ENCODE measurements at regions not wholly inside any gene's neighbourhood (a gene's known extent, or its start where the extent isn't known, plus 50 kb on each side); places are given as distances from the start of the nearest gene placed in this dataset.

DNA sequence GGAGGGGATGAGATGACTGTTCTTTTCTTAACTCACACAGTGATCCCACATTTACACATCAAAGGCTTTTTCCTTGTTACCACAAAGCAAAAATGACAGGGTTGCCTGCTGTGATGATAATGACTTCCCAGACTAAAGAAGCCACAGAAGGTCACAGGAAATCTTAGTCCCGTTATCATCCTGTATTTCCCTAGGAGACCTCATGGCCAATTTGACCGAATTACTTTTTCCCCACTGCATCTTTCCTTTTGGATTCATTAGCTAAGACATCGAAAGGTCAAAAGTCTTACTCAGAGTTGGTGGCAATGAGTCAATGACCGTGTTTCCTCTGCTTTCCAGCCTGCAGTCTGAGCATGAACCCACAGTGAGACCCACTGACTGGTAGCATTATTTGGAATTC is 130.1 kb upstream of the INHBA start:
- no peak for DNase-seq (ENCODE audit: low spot score)

GRCh38 chr7:41830271-41830670 is 127.4 kb upstream of the INHBA start:
- no peak for DNase-seq (ENCODE audit: low spot score)

DNA sequence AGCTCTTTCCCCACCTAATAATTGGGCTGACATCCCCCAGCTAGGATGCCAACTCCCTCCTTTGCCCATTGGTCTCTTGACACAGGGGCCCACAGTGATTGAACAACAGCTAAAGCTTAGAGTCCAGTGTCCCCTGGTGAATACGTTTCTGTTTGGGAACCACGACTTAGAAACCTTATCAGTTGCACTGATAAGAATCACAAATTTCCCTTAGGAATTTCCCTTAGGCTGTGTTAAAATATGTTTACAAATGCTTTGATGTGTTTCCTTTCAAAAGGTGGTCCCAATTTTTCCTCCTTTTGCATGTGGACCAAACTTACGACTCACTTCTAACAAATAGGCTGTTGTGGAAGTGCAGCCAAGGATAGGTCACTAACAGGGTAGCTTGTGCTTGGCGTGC is 126.0 kb upstream of the INHBA start:
- DNase-seq (ENCODE audit: low spot score): no peak

DNA sequence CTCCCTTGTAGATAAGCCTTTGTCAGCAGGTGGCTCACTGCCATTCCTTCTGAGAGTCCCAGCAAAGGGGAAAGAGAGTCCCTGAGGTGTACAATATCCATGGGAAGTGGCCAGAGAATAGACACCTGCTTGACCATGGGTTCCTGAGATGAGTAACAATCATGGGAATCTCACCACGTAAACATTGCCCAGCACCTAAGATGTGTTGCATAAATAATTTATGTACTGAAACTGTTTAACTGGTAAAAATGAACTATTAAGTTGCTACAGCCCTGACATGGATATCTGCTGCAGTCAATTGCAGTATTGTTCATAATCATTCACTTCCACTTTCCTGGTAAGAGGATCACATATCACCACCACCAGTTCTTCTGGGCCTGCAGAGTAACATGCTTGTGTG is 123.8 kb upstream of the INHBA start:
- DNase-seq (ENCODE audit: low spot score): no peak

DNA sequence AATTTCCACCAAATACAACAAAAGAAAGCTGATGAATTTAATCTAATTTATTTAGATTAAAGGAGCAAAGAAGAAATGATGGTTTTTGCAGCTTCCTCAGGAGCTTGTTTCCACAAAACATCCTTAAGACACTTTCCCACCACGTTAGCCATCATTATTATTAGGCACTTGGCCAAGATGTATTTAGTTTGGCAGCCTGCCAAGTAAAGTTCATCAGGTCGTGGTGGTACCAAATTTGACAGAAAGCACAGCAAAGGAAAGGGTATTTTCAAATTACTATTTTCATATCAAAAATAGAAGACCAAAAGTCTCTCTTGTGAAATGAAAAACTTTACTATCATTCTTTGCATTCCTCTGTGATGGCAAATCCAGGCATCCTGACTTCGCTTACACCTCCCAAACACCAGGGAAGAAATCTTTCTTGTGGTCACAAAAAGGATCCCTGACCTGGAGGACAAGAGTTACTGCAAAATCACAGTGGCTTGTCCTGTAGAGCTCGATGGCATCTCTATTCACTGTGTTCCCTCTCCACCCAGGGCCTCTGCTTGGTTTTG is 123.1 kb upstream of the INHBA start:
- DNase-seq (ENCODE audit: low spot score): no peak

DNA sequence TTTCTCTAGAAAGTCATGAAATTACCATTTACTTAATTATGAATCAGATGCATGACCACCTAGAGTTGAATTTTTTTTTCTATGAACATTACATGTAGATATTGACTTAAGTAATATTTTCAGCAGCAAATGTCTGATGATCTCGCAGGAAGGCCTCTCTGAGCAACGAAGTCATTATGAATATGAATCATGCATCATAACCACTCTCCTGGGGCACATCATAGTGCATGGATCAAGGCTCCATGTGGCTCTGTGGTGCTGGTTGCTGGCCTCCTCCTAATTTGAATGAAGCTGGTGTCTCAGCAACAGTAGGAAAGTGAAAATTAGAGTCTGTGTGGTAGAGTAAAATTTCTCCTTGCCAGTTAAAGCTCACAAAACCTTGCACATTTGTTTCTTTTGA is 121.4 kb upstream of the INHBA start:
- DNase-seq (ENCODE audit: low spot score): no peak

DNA sequence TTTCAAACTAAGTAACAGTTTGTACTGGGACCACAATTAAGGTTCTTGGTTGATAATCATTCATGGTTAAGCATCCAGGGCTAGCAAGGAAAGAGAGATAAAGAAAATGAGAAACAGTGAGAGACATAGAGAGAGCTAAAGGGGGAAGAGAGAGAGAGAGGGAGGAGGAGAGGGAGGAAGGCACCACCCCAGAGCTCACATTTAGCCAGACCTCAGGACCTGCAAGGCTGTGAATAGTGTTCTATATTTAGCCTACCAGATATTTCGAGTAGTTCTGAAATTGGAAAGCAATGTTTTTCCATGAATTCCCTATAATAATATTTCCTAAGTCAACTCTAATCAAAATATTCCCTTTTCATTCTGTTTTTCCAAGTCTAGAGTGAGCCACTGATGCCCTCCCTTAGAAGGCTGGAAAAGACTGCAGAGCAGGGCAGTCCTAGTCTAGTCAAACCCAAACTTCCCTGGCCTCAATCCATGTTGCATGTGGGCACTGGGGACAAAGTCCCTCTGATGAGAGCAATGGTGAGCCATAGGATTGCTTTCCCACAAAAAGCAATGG is 119.4 kb upstream of the INHBA start:
- no peak for DNase-seq (ENCODE audit: low spot score)

DNA sequence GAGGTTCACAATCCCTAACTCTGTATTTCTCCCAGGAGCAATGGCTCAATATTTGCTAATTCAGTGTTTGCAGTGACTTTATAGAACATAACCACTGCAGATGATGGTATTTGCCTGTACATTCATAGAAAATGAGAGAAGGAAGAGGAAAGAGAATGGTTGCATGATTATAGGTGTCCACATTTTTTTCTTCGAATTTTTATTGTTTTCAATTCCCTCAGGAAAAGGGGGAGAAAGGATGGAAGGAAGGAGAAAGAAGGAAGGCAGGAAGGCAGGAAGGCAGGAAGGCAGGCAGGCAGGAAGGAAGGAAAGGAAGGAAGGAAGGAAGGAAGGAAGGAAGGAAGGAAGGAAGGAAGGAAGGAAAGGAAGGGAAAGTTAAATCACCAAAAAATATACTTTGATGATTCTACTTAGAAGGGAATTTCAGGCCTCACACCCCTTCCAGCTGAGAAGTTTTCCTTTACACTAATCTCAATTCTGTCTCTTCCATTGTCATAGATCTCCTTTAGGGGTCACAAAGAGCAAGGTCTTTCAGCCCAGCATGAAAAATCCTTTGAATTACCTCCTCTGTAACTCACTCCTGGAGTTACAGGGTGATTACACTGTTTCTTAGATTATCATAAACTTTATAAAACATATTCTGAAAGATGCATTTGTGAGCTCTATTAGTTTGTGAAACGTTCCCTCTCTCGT is 118.8 kb upstream of the INHBA start:
- DNase-seq (ENCODE audit: low spot score): no peak

GRCh38 chr7:41820111-41820671 is 117.3 kb upstream of the INHBA start:
- no peak for DNase-seq (ENCODE audit: low spot score)

GRCh38 chr7:41819645-41820044 is 116.8 kb upstream of the INHBA start:
- no peak for DNase-seq (ENCODE audit: low spot score)

DNA sequence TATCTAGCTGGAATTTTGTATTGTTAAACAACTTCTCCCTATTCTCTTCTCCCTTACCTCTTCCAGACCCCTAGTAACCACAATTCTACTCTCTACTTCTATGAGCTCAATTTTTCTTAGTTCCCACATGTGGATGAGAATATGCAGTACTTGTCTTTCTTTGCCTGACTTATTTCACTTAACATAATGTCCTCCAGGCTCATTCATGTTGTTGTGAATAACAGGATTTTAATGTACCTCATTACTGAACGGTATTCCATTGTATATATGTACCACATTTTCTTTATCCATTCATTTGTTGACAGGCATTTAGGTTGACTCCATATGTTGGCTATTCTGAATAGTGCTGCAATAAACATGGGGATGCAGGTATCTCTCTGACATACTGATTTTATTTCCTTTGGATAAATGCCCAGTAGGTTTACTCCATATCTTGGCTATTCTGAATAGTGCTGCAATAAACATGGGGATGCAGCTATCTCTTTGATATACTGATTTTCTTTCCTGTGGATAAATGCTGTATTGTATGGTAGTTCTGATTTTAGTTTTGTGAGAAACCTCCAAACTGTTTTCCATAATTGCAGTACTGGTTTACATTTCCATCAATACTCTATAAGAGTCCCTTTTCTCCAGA is 116.0 kb upstream of the INHBA start:
- DNase-seq (ENCODE audit: low spot score): no peak

GRCh38 chr7:41817386-41817785 is 114.5 kb upstream of the INHBA start:
- no peak for DNase-seq (ENCODE audit: low spot score)

DNA sequence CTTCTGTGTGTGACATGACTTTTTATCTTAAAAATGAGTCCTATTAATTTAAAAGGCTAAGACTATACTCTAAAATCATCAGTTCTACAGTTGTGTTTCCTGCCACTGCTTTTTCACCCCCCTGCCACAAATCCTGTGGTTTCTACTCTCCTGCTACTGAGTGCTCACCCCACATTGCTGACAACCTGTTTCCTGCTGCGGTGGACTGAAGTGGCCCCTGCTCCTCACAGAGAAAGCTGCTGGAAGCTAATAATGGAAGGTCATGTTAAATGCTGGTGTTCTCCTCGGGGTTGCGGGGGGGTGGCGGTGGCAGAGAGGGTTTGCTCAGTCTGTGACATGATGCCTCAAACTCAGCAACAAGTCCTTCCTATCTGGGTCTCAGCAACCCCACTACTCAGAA is 113.2 kb upstream of the INHBA start:
- no peak for DNase-seq (ENCODE audit: low spot score)

DNA sequence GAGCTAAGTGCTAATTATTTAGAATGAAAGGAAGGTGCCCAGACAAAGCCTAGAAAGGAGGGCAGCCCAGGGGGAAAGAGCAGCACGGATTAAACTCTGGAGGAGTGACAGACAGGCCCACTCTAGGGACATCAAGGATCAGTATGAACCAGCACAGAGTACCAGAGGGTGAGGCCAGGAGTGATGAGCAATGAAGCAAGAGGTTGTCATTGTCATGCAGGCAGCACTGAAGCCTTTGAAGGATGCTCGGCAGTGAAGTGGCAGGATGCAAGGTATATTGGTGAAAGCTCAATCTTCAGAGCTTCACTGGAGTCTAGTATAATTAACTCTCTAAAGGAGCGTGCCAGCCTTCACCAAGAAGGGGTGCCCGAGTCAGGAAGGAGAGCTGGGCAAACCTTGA is 112.0 kb upstream of the INHBA start:
- no peak for DNase-seq (ENCODE audit: low spot score)

DNA sequence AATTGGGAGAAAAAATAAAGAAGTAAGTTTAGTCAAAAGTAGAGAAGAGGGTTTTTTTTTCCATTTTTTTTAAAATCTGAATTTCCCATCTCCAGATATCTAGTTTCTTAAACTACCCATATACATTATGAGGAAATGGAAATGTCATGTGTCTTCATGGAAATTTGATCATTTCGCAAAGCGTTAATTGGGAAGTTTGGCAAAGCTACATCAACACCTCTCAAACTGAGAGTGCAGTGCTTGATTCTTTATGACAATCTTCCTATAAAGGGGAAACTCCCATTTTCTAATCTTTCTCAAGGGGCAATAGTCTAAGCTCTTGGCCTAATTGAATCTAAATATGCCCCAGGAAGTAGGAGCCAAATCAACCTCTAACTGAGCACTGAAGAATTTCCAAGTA is 110.4 kb upstream of the INHBA start:
- no peak for DNase-seq (ENCODE audit: low spot score)

- DNase-seq (ENCODE audit: low spot score): no peak
Observed at GRCh38 chr7:41811941-41812340, 109.1 kb upstream of the INHBA start.

GRCh38 chr7:41809940-41810576 is 107.2 kb upstream of the INHBA start:
- DNase-seq (ENCODE audit: low spot score): no peak

DNA sequence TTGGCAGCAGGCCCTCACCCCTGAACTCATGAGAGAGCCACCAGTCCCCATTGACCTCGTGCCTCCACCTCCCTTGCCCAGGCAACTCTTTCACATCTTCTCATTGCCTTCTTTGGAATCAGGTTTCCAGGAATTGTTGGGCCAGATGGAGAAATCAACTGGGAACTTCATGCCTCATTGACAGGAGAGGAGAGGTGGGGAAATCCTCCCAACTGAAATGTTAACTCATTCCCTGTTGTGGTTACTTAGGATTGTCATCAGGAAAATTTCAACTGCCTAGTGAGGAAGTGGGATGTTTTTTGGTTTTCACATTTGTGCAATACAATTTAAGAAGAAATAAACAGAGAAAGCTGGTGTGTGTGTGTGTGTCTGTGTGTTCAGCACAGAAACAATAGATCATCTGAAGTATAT is 106.6 kb upstream of the INHBA start:
- DNase-seq (ENCODE audit: low spot score): no peak

GRCh38 chr7:41809116-41809515 is 106.2 kb upstream of the INHBA start:
- no peak for DNase-seq (ENCODE audit: low spot score)

- no peak for DNase-seq (ENCODE audit: low spot score)
Observed at GRCh38 chr7:41808541-41808940, 105.7 kb upstream of the INHBA start.

DNA sequence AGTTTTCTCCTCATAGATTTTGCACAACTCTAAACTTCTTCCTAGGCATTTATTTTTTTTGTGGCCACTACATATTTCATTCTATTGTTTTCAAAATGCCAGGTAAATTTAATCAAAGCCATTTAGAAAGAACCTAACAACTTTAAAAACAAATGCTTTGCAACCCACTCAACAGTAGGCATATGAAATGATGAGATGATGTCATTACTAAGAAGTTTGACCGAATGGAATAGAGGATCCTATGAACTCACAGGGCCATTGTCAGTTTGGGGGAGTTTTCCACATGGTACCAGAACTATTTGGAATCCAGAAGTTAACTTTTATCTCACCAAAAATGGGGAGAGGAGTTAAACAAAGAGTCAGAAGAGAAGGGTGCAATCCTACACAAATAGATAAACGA is 100.7 kb upstream of the INHBA start:
- DNase-seq (ENCODE audit: low spot score): no peak

DNA sequence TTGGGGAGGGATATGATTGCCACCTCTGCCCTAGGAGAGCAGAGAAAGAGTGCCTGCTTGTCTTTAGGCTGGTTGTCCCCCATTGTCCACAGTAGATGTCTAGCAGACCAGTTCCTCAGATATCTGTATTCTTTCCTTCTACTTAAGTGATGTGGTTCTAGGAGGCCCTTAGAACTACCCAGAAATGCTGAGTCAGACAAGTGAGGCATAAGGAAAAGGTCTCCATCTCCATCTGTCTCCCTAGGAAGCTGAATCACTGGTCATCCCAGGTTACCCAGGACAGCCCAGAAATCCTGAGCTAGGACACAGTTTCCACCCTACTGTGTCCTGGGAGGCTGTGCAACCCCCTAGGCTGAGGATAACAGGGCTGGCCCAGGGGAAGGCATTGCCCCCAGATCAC is 93.4 kb upstream of the INHBA start:
- no peak for DNase-seq (ENCODE audit: low spot score)
